ENCODE measurements at regions not wholly inside any gene's neighbourhood (a gene's known extent, or its start where the extent isn't known, plus 50 kb on each side); places are given as distances from the start of the nearest gene placed in this dataset.

DNA sequence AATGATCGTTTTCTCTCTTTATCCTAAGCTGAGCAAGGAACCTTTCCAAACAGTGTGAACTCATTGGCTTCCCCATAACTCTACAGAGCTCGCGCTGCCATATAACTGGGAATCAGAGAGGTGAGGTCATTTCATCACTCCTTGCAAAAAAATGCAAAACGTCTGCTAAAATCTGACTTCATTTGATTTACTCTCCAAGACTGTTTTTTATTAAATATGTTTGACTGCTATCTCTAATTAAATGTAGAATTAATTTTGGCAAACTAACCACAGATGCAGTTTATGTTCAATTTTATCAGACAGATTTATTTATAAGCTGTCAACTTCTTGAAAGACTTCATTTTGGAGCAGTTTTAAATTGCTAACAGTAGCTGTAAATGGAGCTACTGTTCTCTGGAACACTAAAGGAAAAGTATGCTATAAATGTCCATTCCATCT lies 131.6 kb upstream of the SOX5 start:
- no peak overlapping the region for H3K4me3 Mint-ChIP-seq (ENCODE audit: unreplicated experiment)
- peaks cover 1% of the 10 kb centered on the region for H3K36me3 Mint-ChIP-seq (ENCODE audit: unreplicated experiment)
- TF ChIP-seq, protein P1, sequence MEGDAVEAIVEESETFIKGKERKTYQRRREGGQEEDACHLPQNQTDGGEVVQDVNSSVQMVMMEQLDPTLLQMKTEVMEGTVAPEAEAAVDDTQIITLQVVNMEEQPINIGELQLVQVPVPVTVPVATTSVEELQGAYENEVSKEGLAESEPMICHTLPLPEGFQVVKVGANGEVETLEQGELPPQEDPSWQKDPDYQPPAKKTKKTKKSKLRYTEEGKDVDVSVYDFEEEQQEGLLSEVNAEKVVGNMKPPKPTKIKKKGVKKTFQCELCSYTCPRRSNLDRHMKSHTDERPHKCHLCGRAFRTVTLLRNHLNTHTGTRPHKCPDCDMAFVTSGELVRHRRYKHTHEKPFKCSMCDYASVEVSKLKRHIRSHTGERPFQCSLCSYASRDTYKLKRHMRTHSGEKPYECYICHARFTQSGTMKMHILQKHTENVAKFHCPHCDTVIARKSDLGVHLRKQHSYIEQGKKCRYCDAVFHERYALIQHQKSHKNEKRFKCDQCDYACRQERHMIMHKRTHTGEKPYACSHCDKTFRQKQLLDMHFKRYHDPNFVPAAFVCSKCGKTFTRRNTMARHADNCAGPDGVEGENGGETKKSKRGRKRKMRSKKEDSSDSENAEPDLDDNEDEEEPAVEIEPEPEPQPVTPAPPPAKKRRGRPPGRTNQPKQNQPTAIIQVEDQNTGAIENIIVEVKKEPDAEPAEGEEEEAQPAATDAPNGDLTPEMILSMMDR (IDR thresholded peaks at IDR 0.05): no peak
- peaks cover 12% of the 10 kb centered on the region for H3K4me1 Mint-ChIP-seq (ENCODE audit: unreplicated experiment)
- H3K9me3 Mint-ChIP-seq (ENCODE audit: unreplicated experiment): no peaks in the 10 kb centered on the region
- H3K27me3 Mint-ChIP-seq (ENCODE audit: unreplicated experiment): peaks cover 2% of the 10 kb centered on the region
- DNase-seq (ENCODE audit: extremely low spot score, unreplicated experiment): no peak
- no peak overlapping the region for H3K27ac Mint-ChIP-seq (ENCODE audit: unreplicated experiment)

DNA sequence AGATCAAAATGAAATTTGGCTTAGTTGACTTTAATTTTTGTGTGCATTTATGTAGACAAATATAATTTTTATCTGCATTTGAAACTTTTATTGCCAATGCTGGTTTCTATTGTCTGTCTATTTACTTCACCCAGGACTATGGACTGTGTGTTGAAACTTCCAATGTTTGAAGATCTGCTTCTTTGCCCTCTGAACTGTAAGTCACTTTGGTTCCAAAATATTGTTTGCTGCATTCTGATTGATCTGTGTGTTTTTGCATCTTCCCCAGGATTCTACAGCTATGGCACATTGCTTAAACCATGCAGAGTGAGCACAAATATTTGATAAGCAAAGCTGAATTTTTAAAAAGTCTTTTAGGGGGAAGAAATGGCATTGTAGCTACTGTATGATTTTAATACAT lies 131.0 kb upstream of the SOX5 start:
- Mint-ChIP-seq H3K27ac (ENCODE audit: unreplicated experiment) (no peak overlapping the region), H3K36me3 (ENCODE audit: unreplicated experiment) (peaks cover 1% of the 10 kb centered on the region), H3K4me1 (ENCODE audit: unreplicated experiment) (peaks cover 12% of the 10 kb centered on the region)

DNA sequence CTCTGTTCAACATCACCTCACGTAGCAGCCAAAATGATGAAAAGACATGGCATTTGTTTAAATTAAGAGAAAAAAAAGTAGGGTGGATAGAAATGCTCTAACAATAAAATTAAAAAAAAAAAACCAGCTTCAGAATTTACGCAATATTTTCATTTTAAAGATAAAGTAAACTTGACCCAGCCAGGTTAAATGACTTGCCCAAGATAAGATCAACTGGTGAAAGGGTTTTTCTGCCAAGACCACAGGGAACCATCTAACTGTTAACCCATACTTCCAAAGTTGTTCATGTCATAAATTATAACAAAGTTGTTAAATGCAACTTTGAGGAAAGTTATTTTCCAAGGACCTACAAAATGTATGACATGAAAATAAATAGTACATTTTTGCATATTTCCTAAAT lies 129.6 kb upstream of the SOX5 start:
- Mint-ChIP-seq H3K36me3 (ENCODE audit: unreplicated experiment) (peaks cover 1% of the 10 kb centered on the region), H3K27me3 (ENCODE audit: unreplicated experiment) (peaks cover 2% of the 10 kb centered on the region), H3K4me1 (ENCODE audit: unreplicated experiment) (peaks cover 14% of the 10 kb centered on the region), H3K27ac (ENCODE audit: unreplicated experiment) (no peak overlapping the region), H3K4me3 (ENCODE audit: unreplicated experiment) (no peak overlapping the region), H3K9me3 (ENCODE audit: unreplicated experiment) (no peaks in the 10 kb centered on the region)
- TF ChIP-seq, protein P1 (IDR thresholded peaks at IDR 0.05): no peak
- no peak for DNase-seq (ENCODE audit: extremely low spot score, unreplicated experiment)

More for the DNA sequence above, 131.0 kb upstream of the SOX5 start:
- H3K4me3 Mint-ChIP-seq (ENCODE audit: unreplicated experiment): no peak overlapping the region
- DNase-seq (ENCODE audit: extremely low spot score, unreplicated experiment): no peak
- TF ChIP-seq, protein P1 (IDR thresholded peaks at IDR 0.05): no peak
- peaks cover 2% of the 10 kb centered on the region for H3K27me3 Mint-ChIP-seq (ENCODE audit: unreplicated experiment)
- no peaks in the 10 kb centered on the region for H3K9me3 Mint-ChIP-seq (ENCODE audit: unreplicated experiment)

DNA sequence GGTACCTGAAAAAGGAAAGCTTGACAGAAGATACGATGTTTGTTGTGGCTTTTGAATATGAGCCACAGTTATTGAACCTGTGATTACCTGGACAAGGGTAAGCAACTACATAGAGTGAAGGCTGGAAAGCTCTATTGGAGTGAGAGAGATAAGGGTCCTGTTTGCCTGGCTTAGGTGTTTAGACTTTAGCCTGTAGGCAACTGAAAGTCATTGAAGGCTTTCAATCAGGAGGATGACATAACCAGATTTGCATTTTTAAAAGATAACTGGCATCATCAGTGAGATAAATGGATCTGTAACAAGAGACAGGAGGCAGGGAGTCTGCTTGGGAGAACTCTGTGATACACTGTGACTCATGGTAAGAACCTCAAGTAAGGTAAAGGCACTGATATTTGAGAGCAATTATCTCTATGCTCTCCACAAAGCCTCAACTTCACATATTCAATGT lies 128.9 kb upstream of the SOX5 start:
- Mint-ChIP-seq H3K27ac (ENCODE audit: unreplicated experiment) (no peak overlapping the region), H3K4me1 (ENCODE audit: unreplicated experiment) (peaks cover 14% of the 10 kb centered on the region), H3K27me3 (ENCODE audit: unreplicated experiment) (peaks cover 2% of the 10 kb centered on the region), H3K4me3 (ENCODE audit: unreplicated experiment) (no peak overlapping the region), H3K36me3 (ENCODE audit: unreplicated experiment) (peaks cover 1% of the 10 kb centered on the region), H3K9me3 (ENCODE audit: unreplicated experiment) (no peaks in the 10 kb centered on the region)
- DNase-seq (ENCODE audit: extremely low spot score, unreplicated experiment): no peak
- TF ChIP-seq, protein P1 (IDR thresholded peaks at IDR 0.05): no peak

DNA sequence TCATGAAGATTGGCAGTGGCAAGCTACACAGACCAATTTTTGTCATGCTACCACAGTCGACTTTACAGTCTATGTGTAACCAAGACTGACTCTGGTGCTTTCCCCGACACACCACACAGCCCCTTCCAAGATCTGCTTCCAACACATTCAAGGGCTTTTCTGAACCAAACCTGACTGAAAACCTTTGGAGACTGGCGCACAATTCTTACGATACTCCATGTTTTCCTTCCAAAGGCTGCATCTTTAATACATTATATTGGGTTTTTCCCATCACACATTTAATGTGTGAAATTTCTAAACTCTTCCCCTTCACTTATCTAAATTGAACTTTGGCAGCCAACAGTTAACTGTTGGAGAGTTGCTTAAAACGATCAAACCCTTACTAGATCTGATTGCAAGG lies 127.7 kb upstream of the SOX5 start:
- Mint-ChIP-seq H3K27ac (ENCODE audit: unreplicated experiment) (no peak overlapping the region), H3K36me3 (ENCODE audit: unreplicated experiment) (no peaks in the 10 kb centered on the region), H3K4me1 (ENCODE audit: unreplicated experiment) (peaks cover 14% of the 10 kb centered on the region)

More for the DNA sequence above, 127.7 kb upstream of the SOX5 start:
- peaks cover 2% of the 10 kb centered on the region for H3K27me3 Mint-ChIP-seq (ENCODE audit: unreplicated experiment)
- TF ChIP-seq, protein P1 (IDR thresholded peaks at IDR 0.05): no peak
- no peak for DNase-seq (ENCODE audit: extremely low spot score, unreplicated experiment)
- H3K4me3 Mint-ChIP-seq (ENCODE audit: unreplicated experiment): no peak overlapping the region
- H3K9me3 Mint-ChIP-seq (ENCODE audit: unreplicated experiment): no peaks in the 10 kb centered on the region
